ENCODE measurements at regions not wholly inside any gene's neighbourhood (a gene's known extent, or its start where the extent isn't known, plus 50 kb on each side); places are given as distances from the start of the nearest gene placed in this dataset.

- no peak overlapping the region for H3K4me2 ChIP-seq (ENCODE audit: low read length, poor library complexity, severe bottlenecking)
- H2BK12ac ChIP-seq (ENCODE audit: low read length in 2 of 2): no peak overlapping the region
- no peak overlapping the region for H2BK15ac ChIP-seq (ENCODE audit: low read depth, poor library complexity, severe bottlenecking)
- no peaks in the 10 kb centered on the region for H3K27me3 ChIP-seq (ENCODE audit: control insufficient read depth in 1 of 2, insufficient read depth in 1 of 2, low read length in 2 of 2)
- no peaks in the 10 kb centered on the region for H3K79me1 ChIP-seq (replicated peaks; ENCODE audit: low read length, poor library complexity, severe bottlenecking)
- no peak overlapping the region for H3K4me3 ChIP-seq (ENCODE audit: insufficient read depth in 1 of 2, low read depth in 1 of 2, low read length in 2 of 2)
- H3K4ac ChIP-seq (ENCODE audit: low read depth in 1 of 2, low read length in 2 of 2): no peak overlapping the region
- no peak overlapping the region for H2AK5ac ChIP-seq (ENCODE audit: low read length, severe bottlenecking)
- no peaks in the 10 kb centered on the region for H3K9me3 ChIP-seq (ENCODE audit: control insufficient read depth, low read length)
- WGBS: no CpG with 5 or more reads among the region's 1 CpG
- no peak overlapping the region for H3K9ac ChIP-seq (ENCODE audit: low read length)
- no peak for DNase-seq
- no peak overlapping the region for H3K23ac ChIP-seq (ENCODE audit: low read length in 2 of 2)
- no peak overlapping the region for H4K91ac ChIP-seq (ENCODE audit: low read length)
- H3K18ac ChIP-seq (ENCODE audit: low read depth in 1 of 2, low read length in 2 of 2): no peak overlapping the region
- H3K36me3 ChIP-seq (ENCODE audit: control insufficient read depth in 1 of 2, insufficient read depth in 2 of 2, low read depth in 1 of 2, low read length in 2 of 2): no peaks in the 10 kb centered on the region
- no peaks in the 10 kb centered on the region for H3K4me1 ChIP-seq (ENCODE audit: control insufficient read depth, insufficient read depth, low read depth, low read length)
- H4K8ac ChIP-seq (ENCODE audit: low read length): no peak overlapping the region
- H3K27ac ChIP-seq (ENCODE audit: low read length, poor library complexity, severe bottlenecking): no peak overlapping the region
- no peak overlapping the region for H2BK120ac ChIP-seq (ENCODE audit: low read depth, low read length)
- no peak overlapping the region for H2BK5ac ChIP-seq (ENCODE audit: low read depth, low read length, poor library complexity, severe bottlenecking)
- no peak overlapping the region for H2AFZ ChIP-seq (ENCODE audit: low read depth, low read length)
- no peak overlapping the region for H3K14ac ChIP-seq (ENCODE audit: low read length in 2 of 2)
These were observed 396.7 kb upstream of the CLINT1 start for GRCh38 chr5:158255609-158256008.

- H3K36me3 ChIP-seq (ENCODE audit: control insufficient read depth in 1 of 2, insufficient read depth in 2 of 2, low read depth in 1 of 2, low read length in 2 of 2): no peaks in the 10 kb centered on the region
These were observed 387.7 kb upstream of the CLINT1 start for GRCh38 chr5:158246661-158247060.

GRCh38 chr5:158245513-158245912 is 386.6 kb upstream of the CLINT1 start:
- H3K36me3 ChIP-seq (ENCODE audit: control insufficient read depth in 1 of 2, insufficient read depth in 2 of 2, low read depth in 1 of 2, low read length in 2 of 2): no peaks in the 10 kb centered on the region
- no peak overlapping the region for H4K8ac ChIP-seq (ENCODE audit: low read length)
- H2AK5ac ChIP-seq (ENCODE audit: low read length, severe bottlenecking): no peak overlapping the region
- no peak overlapping the region for H2AFZ ChIP-seq (ENCODE audit: low read depth, low read length)
- no peak overlapping the region for H2BK12ac ChIP-seq (ENCODE audit: low read length in 2 of 2)
- H2BK120ac ChIP-seq (ENCODE audit: low read depth, low read length): no peak overlapping the region
- H3K4me1 ChIP-seq (ENCODE audit: control insufficient read depth, insufficient read depth, low read depth, low read length): no peaks in the 10 kb centered on the region
- H2BK15ac ChIP-seq (ENCODE audit: low read depth, poor library complexity, severe bottlenecking): no peak overlapping the region
- no peak overlapping the region for H2BK5ac ChIP-seq (ENCODE audit: low read depth, low read length, poor library complexity, severe bottlenecking)
- no peak overlapping the region for H3K18ac ChIP-seq (ENCODE audit: low read depth in 1 of 2, low read length in 2 of 2)
- H3K4me2 ChIP-seq (ENCODE audit: low read length, poor library complexity, severe bottlenecking): no peak overlapping the region
- DNase-seq: no peak
- H3K9me3 ChIP-seq (ENCODE audit: control insufficient read depth, low read length): no peaks in the 10 kb centered on the region
- H3K79me1 ChIP-seq (replicated peaks; ENCODE audit: low read length, poor library complexity, severe bottlenecking): no peaks in the 10 kb centered on the region
- no peaks in the 10 kb centered on the region for H3K27me3 ChIP-seq (ENCODE audit: control insufficient read depth in 1 of 2, insufficient read depth in 1 of 2, low read length in 2 of 2)
- no peak overlapping the region for H3K27ac ChIP-seq (ENCODE audit: low read length, poor library complexity, severe bottlenecking)
- H3K4me3 ChIP-seq (ENCODE audit: insufficient read depth in 1 of 2, low read depth in 1 of 2, low read length in 2 of 2): no peak overlapping the region
- no peak overlapping the region for H3K23ac ChIP-seq (ENCODE audit: low read length in 2 of 2)
- H3K9ac ChIP-seq (ENCODE audit: low read length): no peak overlapping the region
- no peak overlapping the region for H3K14ac ChIP-seq (ENCODE audit: low read length in 2 of 2)
- no peak overlapping the region for H4K91ac ChIP-seq (ENCODE audit: low read length)
- no peak overlapping the region for H3K4ac ChIP-seq (ENCODE audit: low read depth in 1 of 2, low read length in 2 of 2)

More at GRCh38 chr5:158246661-158247060, 387.7 kb upstream of the CLINT1 start:
- Histone ChIP-seq H3K27me3 (ENCODE audit: control insufficient read depth in 1 of 2, insufficient read depth in 1 of 2, low read length in 2 of 2) (no peaks in the 10 kb centered on the region), H3K79me1 (replicated peaks; ENCODE audit: low read length, poor library complexity, severe bottlenecking) (no peaks in the 10 kb centered on the region), H3K14ac (ENCODE audit: low read length in 2 of 2) (no peak overlapping the region), H3K4ac (ENCODE audit: low read depth in 1 of 2, low read length in 2 of 2) (no peak overlapping the region), H3K4me1 (ENCODE audit: control insufficient read depth, insufficient read depth, low read depth, low read length) (no peaks in the 10 kb centered on the region), H4K8ac (ENCODE audit: low read length) (no peak overlapping the region), H2BK12ac (ENCODE audit: low read length in 2 of 2) (no peak overlapping the region), H2AFZ (ENCODE audit: low read depth, low read length) (no peak overlapping the region), H3K23ac (ENCODE audit: low read length in 2 of 2) (no peak overlapping the region), H3K18ac (ENCODE audit: low read depth in 1 of 2, low read length in 2 of 2) (no peak overlapping the region), H3K9me3 (ENCODE audit: control insufficient read depth, low read length) (no peaks in the 10 kb centered on the region), H4K91ac (ENCODE audit: low read length) (no peak overlapping the region), H3K9ac (ENCODE audit: low read length) (no peak overlapping the region), H2BK120ac (ENCODE audit: low read depth, low read length) (no peak overlapping the region), H2AK5ac (ENCODE audit: low read length, severe bottlenecking) (no peak overlapping the region), H2BK5ac (ENCODE audit: low read depth, low read length, poor library complexity, severe bottlenecking) (no peak overlapping the region), H2BK15ac (ENCODE audit: low read depth, poor library complexity, severe bottlenecking) (no peak overlapping the region), H3K4me3 (ENCODE audit: insufficient read depth in 1 of 2, low read depth in 1 of 2, low read length in 2 of 2) (no peak overlapping the region), H3K27ac (ENCODE audit: low read length, poor library complexity, severe bottlenecking) (no peak overlapping the region), H3K4me2 (ENCODE audit: low read length, poor library complexity, severe bottlenecking) (no peak overlapping the region)
- no peak for DNase-seq
- WGBS: 58% methylated on average over 3 of the region's 6 CpGs

GRCh38 chr5:158244882-158245281 is 385.9 kb upstream of the CLINT1 start:
- 58% methylated on average over 3 of the region's 3 CpGs for WGBS
- no peak overlapping the region for H3K4me3 ChIP-seq (ENCODE audit: insufficient read depth in 1 of 2, low read depth in 1 of 2, low read length in 2 of 2)
- H2AFZ ChIP-seq (ENCODE audit: low read depth, low read length): no peak overlapping the region
- no peak overlapping the region for H2BK120ac ChIP-seq (ENCODE audit: low read depth, low read length)
- no peak overlapping the region for H2BK12ac ChIP-seq (ENCODE audit: low read length in 2 of 2)
- no peaks in the 10 kb centered on the region for H3K9me3 ChIP-seq (ENCODE audit: control insufficient read depth, low read length)
- H3K27me3 ChIP-seq (ENCODE audit: control insufficient read depth in 1 of 2, insufficient read depth in 1 of 2, low read length in 2 of 2): no peaks in the 10 kb centered on the region
- no peak overlapping the region for H4K91ac ChIP-seq (ENCODE audit: low read length)
- no peak overlapping the region for H3K14ac ChIP-seq (ENCODE audit: low read length in 2 of 2)
- H3K79me1 ChIP-seq (replicated peaks; ENCODE audit: low read length, poor library complexity, severe bottlenecking): no peaks in the 10 kb centered on the region
- no peaks in the 10 kb centered on the region for H3K4me1 ChIP-seq (ENCODE audit: control insufficient read depth, insufficient read depth, low read depth, low read length)
- no peak overlapping the region for H2BK5ac ChIP-seq (ENCODE audit: low read depth, low read length, poor library complexity, severe bottlenecking)
- no peak overlapping the region for H3K23ac ChIP-seq (ENCODE audit: low read length in 2 of 2)
- H3K27ac ChIP-seq (ENCODE audit: low read length, poor library complexity, severe bottlenecking): no peak overlapping the region
- H3K18ac ChIP-seq (ENCODE audit: low read depth in 1 of 2, low read length in 2 of 2): no peak overlapping the region
- no peak overlapping the region for H2BK15ac ChIP-seq (ENCODE audit: low read depth, poor library complexity, severe bottlenecking)
- no peak overlapping the region for H2AK5ac ChIP-seq (ENCODE audit: low read length, severe bottlenecking)
- no peak for DNase-seq
- no peaks in the 10 kb centered on the region for H3K36me3 ChIP-seq (ENCODE audit: control insufficient read depth in 1 of 2, insufficient read depth in 2 of 2, low read depth in 1 of 2, low read length in 2 of 2)
- H3K4ac ChIP-seq (ENCODE audit: low read depth in 1 of 2, low read length in 2 of 2): no peak overlapping the region
- H3K9ac ChIP-seq (ENCODE audit: low read length): no peak overlapping the region
- H3K4me2 ChIP-seq (ENCODE audit: low read length, poor library complexity, severe bottlenecking): no peak overlapping the region
- H4K8ac ChIP-seq (ENCODE audit: low read length): no peak overlapping the region

Measured in mesenchymal stem cell (in vitro differentiated cells and primary cell).